IPS-11a (cell line): ENCODE measurements at regions not wholly inside any gene's neighbourhood (a gene's known extent, or its start where the extent isn't known, plus 50 kb on each side); places are given as distances from the start of the nearest gene placed in this dataset.
"Not testable (repeated sequence)": the region's sequence is repeated elsewhere in the genome, so short reads cannot be mapped to it uniquely, and the experiment has no call there.

Experiments
- H3K4me3 ChIP-seq: one replicate; pipeline ENCODE4 v1.5.1; 2013; ENCODE audit warnings: low read depth, low read length, control low read depth

- no peak overlapping the region for H3K4me3 ChIP-seq
These were observed 337.9 kb downstream of the CETN3 start for GRCh38 chr5:90071656-90072055.

- no peak overlapping the region for H3K4me3 ChIP-seq
These were observed 338.5 kb downstream of the CETN3 start for GRCh38 chr5:90071066-90071465.

GRCh38 chr5:90066920-90067319, 342.6 kb downstream of the CETN3 start:
- no peak overlapping the region for H3K4me3 ChIP-seq

GRCh38 chr5:90056911-90057705, 352.4 kb downstream of the CETN3 start:
- no peak overlapping the region for H3K4me3 ChIP-seq

GRCh38 chr5:90055831-90056328, 353.7 kb downstream of the CETN3 start:
- H3K4me3 ChIP-seq: no peak overlapping the region

GRCh38 chr5:90054612-90055011, 354.9 kb downstream of the CETN3 start:
- no peak overlapping the region for H3K4me3 ChIP-seq

- H3K4me3 ChIP-seq: no peak overlapping the region
These were observed 357.8 kb downstream of the CETN3 start for GRCh38 chr5:90051756-90052155.

- no peak overlapping the region for H3K4me3 ChIP-seq
These were observed 359.5 kb downstream of the CETN3 start for GRCh38 chr5:90050103-90050502.

GRCh38 chr5:90047113-90047512, 362.4 kb downstream of the CETN3 start:
- H3K4me3 ChIP-seq: no peak overlapping the region

GRCh38 chr5:90040082-90040481, 369.5 kb downstream of the CETN3 start:
- H3K4me3 ChIP-seq: not testable (repeated sequence)

- no peak overlapping the region for H3K4me3 ChIP-seq
These were observed 371.9 kb downstream of the CETN3 start for GRCh38 chr5:90037646-90038045.

- H3K4me3 ChIP-seq: no peak overlapping the region
These were observed 386.9 kb downstream of the CETN3 start for GRCh38 chr5:90022711-90023053.

GRCh38 chr5:90022002-90022710, 387.4 kb downstream of the CETN3 start:
- H3K4me3 ChIP-seq: no peak overlapping the region

GRCh38 chr5:90020575-90021538, 388.7 kb downstream of the CETN3 start:
- no peak overlapping the region for H3K4me3 ChIP-seq

- H3K4me3 ChIP-seq: no peak overlapping the region
These were observed 392.3 kb downstream of the CETN3 start for GRCh38 chr5:90017239-90017638.

GRCh38 chr5:90015584-90016018, 394.0 kb downstream of the CETN3 start:
- no peak overlapping the region for H3K4me3 ChIP-seq

GRCh38 chr5:90014420-90014819, 395.1 kb downstream of the CETN3 start:
- no peak overlapping the region for H3K4me3 ChIP-seq

- no peak overlapping the region for H3K4me3 ChIP-seq
These were observed 409.2 kb downstream of the CETN3 start for GRCh38 chr5:90000351-90000750.

GRCh38 chr5:89998519-89999305, 410.8 kb downstream of the CETN3 start:
- no peak overlapping the region for H3K4me3 ChIP-seq

GRCh38 chr5:89996890-89997289, 412.7 kb downstream of the CETN3 start:
- no peak overlapping the region for H3K4me3 ChIP-seq
